MM.1S (cell line): ENCODE measurements at regions not wholly inside any gene's neighbourhood (a gene's known extent, or its start where the extent isn't known, plus 50 kb on each side); places are given as distances from the start of the nearest gene placed in this dataset.

Source experiments
- DNase-seq: peaks from one replicate; pipeline ENCODE4 v3.0.0-alpha.2; 2015
- H2AFZ ChIP-seq: fragments of 300-600 bp; sonication (generic); 2 replicates; pipeline ENCODE4 v1.6.0; 2016; ENCODE audit warnings: antibody characterized with exemption, low read length
- H3F3A ChIP-seq: fragments of 300-600 bp; sonication (generic); 2 replicates; pipeline ENCODE4 v1.6.1; 2016; ENCODE audit warnings: mild to moderate bottlenecking, antibody characterized with exemption, low read length, moderate library complexity, mixed read lengths; ENCODE audit not compliant: insufficient read depth
- H3K27ac ChIP-seq: fragments of 300-600 bp; sonication (generic); 2 replicates; pipeline ENCODE4 v1.5.1; 2016; ENCODE audit warnings: mild to moderate bottlenecking, low read length
- H3K27me3 ChIP-seq: fragments of 300-600 bp; sonication (generic); replicated peaks from 2 replicates; pipeline ENCODE4 v1.6.0; 2016; ENCODE audit warnings: low read length; ENCODE audit not compliant: insufficient read depth
- H3K36me3 ChIP-seq: fragments of 300-600 bp; sonication (generic); replicated peaks from 2 replicates; pipeline ENCODE4 v1.6.1; 2016; ENCODE audit warnings: mild to moderate bottlenecking, low read length, mixed read lengths; ENCODE audit not compliant: insufficient read depth
- H3K4me1 ChIP-seq: fragments of 300-600 bp; sonication (generic); 2 replicates; pipeline ENCODE4 v1.6.1; 2016; ENCODE audit warnings: low read length, mixed read lengths
- H3K4me2 ChIP-seq: fragments of 300-600 bp; sonication (generic); 2 replicates; pipeline ENCODE4 v1.6.0; 2016; ENCODE audit warnings: low read depth, low read length
- H3K4me3 ChIP-seq: fragments of 300-600 bp; sonication (generic); 2 replicates; pipeline ENCODE4 v1.5.1; 2016; ENCODE audit warnings: low read length, mixed read lengths
- H3K79me2 ChIP-seq: fragments of 300-600 bp; sonication (generic); 2 replicates; pipeline ENCODE4 v1.6.1; 2016; ENCODE audit warnings: mixed run types, low read length, mixed read lengths
- H3K9ac ChIP-seq: fragments of 300-600 bp; sonication (generic); 2 replicates; pipeline ENCODE4 v1.6.1; 2016; ENCODE audit warnings: low read length, mixed read lengths
- H3K9me2 ChIP-seq: fragments of 300-600 bp; sonication (generic); replicated peaks from 2 replicates; pipeline ENCODE4 v1.6.1; 2016; ENCODE audit warnings: mild to moderate bottlenecking, low read length, mixed read lengths; ENCODE audit not compliant: insufficient read depth
- H3K9me3 ChIP-seq: fragments of 300-600 bp; sonication (generic); replicated peaks from 2 replicates; pipeline ENCODE4 v1.6.1; 2016; ENCODE audit warnings: mild to moderate bottlenecking, low read length, mixed read lengths; ENCODE audit not compliant: insufficient read depth
- H4K20me1 ChIP-seq: fragments of 300-600 bp; sonication (generic); 2 replicates; pipeline ENCODE4 v1.6.1; 2016; ENCODE audit warnings: mild to moderate bottlenecking, low read length, moderate library complexity, mixed read lengths; ENCODE audit not compliant: insufficient read depth
- EZH2 ChIP-seq: fragments of 300-600 bp; sonication (generic); optimal IDR thresholded peaks from 2 replicates; pipeline ENCODE3; 2017; ENCODE audit warnings: low read depth, mild to moderate bottlenecking, antibody characterized with exemption, low read length, mixed read lengths
- EZH2phosphoT487 ChIP-seq: fragments of 300-600 bp; sonication (generic); IDR thresholded peaks from 2 replicates; pipeline ENCODE4 v1.6.1; 2018; ENCODE audit warnings: antibody characterized with exemption, low read length
- TF ChIP-seq, protein P1 (sequence below): fragments of 300-600 bp; sonication (generic); IDR thresholded peaks from 2 replicates; pipeline ENCODE4 v1.5.1; 2016; ENCODE audit warnings: antibody characterized with exemption, low read length, mixed read lengths

DNA sequence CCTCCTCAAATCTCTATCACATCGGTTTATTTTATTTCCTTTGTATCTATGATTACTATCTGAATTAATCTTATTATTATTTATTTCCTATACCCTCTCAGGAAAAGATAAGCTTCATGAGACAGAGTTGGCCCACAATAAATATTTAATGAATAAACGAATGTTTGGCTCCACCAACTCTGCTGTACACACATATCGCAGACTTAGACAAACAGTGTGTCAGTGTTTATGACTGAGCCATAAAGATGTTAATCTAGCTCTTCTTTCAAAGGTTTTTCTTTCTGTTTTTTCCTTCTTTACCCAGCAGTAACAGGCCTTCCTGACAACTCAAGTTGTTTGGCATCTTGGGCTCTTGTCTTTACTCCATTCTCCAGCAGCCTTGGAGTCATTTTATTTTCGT, 329.5 kb downstream of the CDH2 start:
- Histone ChIP-seq H2AFZ (no peak overlapping the region), H3K9ac (no peak overlapping the region), H3K79me2 (no peaks in the 10 kb centered on the region), H3K36me3 (no peaks in the 10 kb centered on the region), H3K27me3 (no peaks in the 10 kb centered on the region), H3K27ac (no peak overlapping the region), H3K4me2 (no peak overlapping the region), H3F3A (no peaks in the 10 kb centered on the region), H3K9me2 (no peaks in the 10 kb centered on the region), H4K20me1 (no peaks in the 10 kb centered on the region), H3K4me3 (no peak overlapping the region), H3K9me3 (no peaks in the 10 kb centered on the region), H3K4me1 (no peaks in the 10 kb centered on the region)
- TF ChIP-seq EZH2: no peak
- DNase-seq: no peak

DNA sequence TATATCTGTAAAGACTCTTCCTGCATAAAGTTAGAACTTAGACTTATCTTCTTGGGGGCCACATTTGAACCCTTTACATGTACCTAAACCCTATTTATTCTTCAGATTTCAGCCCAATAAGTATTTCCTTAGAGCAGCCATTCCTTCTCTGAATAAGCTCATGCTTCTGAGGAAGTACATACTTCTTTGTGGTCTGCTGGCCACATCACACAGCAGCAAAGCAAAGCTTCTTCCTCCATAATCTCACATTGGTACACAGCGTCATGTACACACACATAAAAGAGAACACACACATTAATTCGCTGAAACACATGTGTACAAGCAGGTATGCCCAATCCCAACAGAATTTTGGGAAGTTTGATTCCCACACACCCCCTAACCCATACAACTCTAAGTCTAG, 331.0 kb downstream of the CDH2 start:
- Histone ChIP-seq H3K79me2 (no peaks in the 10 kb centered on the region), H3K9me2 (no peaks in the 10 kb centered on the region), H3K4me2 (no peak overlapping the region), H3F3A (no peaks in the 10 kb centered on the region), H3K4me1 (no peaks in the 10 kb centered on the region), H4K20me1 (no peaks in the 10 kb centered on the region), H3K27me3 (no peaks in the 10 kb centered on the region), H3K27ac (no peak overlapping the region), H2AFZ (no peak overlapping the region), H3K9ac (no peak overlapping the region), H3K36me3 (no peaks in the 10 kb centered on the region), H3K4me3 (no peak overlapping the region), H3K9me3 (no peaks in the 10 kb centered on the region)
- TF ChIP-seq EZH2 (no peak), EZH2phosphoT487 (no peak)
- TF ChIP-seq, protein P1, sequence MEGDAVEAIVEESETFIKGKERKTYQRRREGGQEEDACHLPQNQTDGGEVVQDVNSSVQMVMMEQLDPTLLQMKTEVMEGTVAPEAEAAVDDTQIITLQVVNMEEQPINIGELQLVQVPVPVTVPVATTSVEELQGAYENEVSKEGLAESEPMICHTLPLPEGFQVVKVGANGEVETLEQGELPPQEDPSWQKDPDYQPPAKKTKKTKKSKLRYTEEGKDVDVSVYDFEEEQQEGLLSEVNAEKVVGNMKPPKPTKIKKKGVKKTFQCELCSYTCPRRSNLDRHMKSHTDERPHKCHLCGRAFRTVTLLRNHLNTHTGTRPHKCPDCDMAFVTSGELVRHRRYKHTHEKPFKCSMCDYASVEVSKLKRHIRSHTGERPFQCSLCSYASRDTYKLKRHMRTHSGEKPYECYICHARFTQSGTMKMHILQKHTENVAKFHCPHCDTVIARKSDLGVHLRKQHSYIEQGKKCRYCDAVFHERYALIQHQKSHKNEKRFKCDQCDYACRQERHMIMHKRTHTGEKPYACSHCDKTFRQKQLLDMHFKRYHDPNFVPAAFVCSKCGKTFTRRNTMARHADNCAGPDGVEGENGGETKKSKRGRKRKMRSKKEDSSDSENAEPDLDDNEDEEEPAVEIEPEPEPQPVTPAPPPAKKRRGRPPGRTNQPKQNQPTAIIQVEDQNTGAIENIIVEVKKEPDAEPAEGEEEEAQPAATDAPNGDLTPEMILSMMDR: no peak
- no peak for DNase-seq

DNA sequence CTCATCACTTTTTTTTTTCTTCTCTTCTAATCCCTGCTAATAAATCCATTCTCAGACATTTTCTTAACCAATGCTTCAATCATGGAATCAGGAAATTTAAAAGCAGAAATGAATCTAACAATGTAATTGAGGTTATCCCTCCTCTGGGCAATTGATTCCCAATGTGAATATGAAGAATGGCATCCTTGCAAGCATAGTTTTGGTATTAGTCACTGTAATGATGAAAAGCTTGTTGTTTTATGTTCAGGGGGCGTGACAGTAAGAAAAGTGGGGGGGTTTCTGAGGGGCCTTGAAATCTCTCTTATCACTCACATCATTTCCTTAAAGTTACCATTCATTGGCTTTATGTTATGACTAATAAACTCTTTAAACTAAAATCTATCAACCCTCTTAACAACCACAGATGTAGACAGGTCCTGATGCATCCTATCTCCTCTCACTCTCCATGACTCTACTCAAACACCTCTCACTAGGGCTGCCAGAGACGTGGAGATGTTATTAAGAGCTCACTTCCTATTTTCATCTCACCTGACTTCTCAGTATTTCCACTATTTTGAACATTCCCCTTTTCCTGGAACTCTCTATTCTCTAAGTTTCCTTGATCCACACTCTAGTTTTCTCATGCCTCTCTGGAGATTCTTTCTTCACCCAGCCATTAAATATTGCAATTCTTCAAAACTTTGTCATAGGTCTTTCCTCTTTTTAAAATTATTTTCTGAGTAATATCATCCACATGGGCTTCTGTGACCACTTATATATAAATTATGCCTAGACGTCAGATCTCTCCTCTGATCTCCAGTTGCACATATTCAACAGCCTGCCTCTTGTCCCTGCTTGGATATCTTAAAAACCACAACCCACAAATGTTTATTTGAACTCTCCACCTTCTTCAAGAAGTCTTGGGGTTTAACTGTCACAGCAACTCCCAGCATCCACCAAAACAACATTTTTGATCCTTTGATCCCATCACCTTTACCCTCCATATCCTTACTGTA, 332.9 kb downstream of the CDH2 start:
- TF ChIP-seq EZH2 (no peak), EZH2phosphoT487 (no peak)
- TF ChIP-seq, protein P1: no peak
- H3K27ac ChIP-seq: no peak overlapping the region
- H3K9me2 ChIP-seq: no peaks in the 10 kb centered on the region
- H3K9ac ChIP-seq: no peak overlapping the region
- no peaks in the 10 kb centered on the region for H3K36me3 ChIP-seq
- H3K79me2 ChIP-seq: no peaks in the 10 kb centered on the region
- H3K9me3 ChIP-seq: no peaks in the 10 kb centered on the region
- no peaks in the 10 kb centered on the region for H4K20me1 ChIP-seq
- H3F3A ChIP-seq: no peaks in the 10 kb centered on the region
- no peak for DNase-seq
- H3K27me3 ChIP-seq: no peaks in the 10 kb centered on the region
- H2AFZ ChIP-seq: no peak overlapping the region
- no peak overlapping the region for H3K4me3 ChIP-seq
- H3K4me1 ChIP-seq: no peaks in the 10 kb centered on the region
- H3K4me2 ChIP-seq: no peak overlapping the region

DNA sequence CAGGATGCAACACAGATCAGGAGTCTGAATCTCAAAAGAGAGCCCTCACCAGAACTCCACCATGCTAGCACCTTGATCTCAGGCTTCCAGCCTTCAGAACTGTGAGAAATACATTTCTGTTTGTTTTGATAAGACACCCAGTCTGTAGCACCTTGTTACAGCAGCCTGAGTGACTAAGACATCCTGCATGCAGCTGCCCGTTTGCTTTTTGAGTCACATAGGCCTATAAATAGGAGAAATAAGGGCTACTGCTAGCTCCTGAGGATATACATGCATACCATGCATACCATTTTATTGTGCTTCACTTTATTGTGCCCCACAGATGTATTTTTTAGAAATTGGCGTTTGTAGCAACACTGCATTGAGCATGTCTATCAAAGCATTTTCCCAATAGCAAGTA, 337.8 kb downstream of the CDH2 start:
- H3K27ac ChIP-seq: no peak overlapping the region
- H3K4me3 ChIP-seq: no peak overlapping the region
- H3K9me2 ChIP-seq: no peaks in the 10 kb centered on the region
- H3K4me2 ChIP-seq: no peak overlapping the region
- no peak for DNase-seq
- H3K4me1 ChIP-seq: no peaks in the 10 kb centered on the region
- no peaks in the 10 kb centered on the region for H3K9me3 ChIP-seq
- TF ChIP-seq EZH2 (no peak), EZH2phosphoT487 (no peak)
- TF ChIP-seq, protein P1: no peak
- H3F3A ChIP-seq: no peaks in the 10 kb centered on the region
- no peaks in the 10 kb centered on the region for H3K27me3 ChIP-seq
- H3K9ac ChIP-seq: no peak overlapping the region
- H3K36me3 ChIP-seq: no peaks in the 10 kb centered on the region
- no peaks in the 10 kb centered on the region for H4K20me1 ChIP-seq
- H3K79me2 ChIP-seq: no peaks in the 10 kb centered on the region
- H2AFZ ChIP-seq: no peak overlapping the region
